Mucosa of descending colon (tissue), 3 donors: ENCODE measurements at regions not wholly inside any gene's neighbourhood (a gene's known extent, or its start where the extent isn't known, plus 50 kb on each side); places are given as distances from the start of the nearest gene placed in this dataset.
"Not testable (repeated sequence)": the region's sequence is repeated elsewhere in the genome, so short reads cannot be mapped to it uniquely, and the experiment has no call there.

Experiments
- ATAC-seq: fragments of 200-7000 bp; cut with Tn5 transposase; one replicate; pipeline ENCODE4 v1.9.1; 2020; ENCODE audit warnings: mild to moderate bottlenecking, moderate library complexity
- DNase-seq, 3 donors: peaks; one replicate each; pipeline ENCODE4 v3.0.0-alpha.2; 2020
- H3K36me3 ChIP-seq: fragments of 200-600 bp; one replicate; pipeline ENCODE4 v1.8.0; 2021; ENCODE audit warnings: low read depth, mild to moderate bottlenecking
- H3K4me1 ChIP-seq: fragments of 200-600 bp; one replicate; pipeline ENCODE4 v1.8.0; 2021; ENCODE audit warnings: low read depth, mild to moderate bottlenecking
- H3K4me3 ChIP-seq: fragments of 200-600 bp; one replicate; pipeline ENCODE4 v1.8.0; 2021; ENCODE audit warnings: mild to moderate bottlenecking
- H3K9me3 ChIP-seq: fragments of 200-600 bp; one replicate; pipeline ENCODE4 v1.8.0; 2021; ENCODE audit warnings: mild to moderate bottlenecking
- intact Hi-C, 2 donors: fragments of 100-400 bp; cut with DNase I in 1 of 2; cut with micrococcal nuclease in 1 of 2; formaldehyde crosslinking; loops; one replicate each; pipeline versions ENCODE4 v1.11.0 to v1.11.1; 2022; cut with DNase I, micrococcal nuclease
- TF ChIP-seq, protein P1 (sequence below): fragments of 200-600 bp; IDR thresholded peaks from one replicate; pipeline ENCODE4 v1.8.0; 2022; ENCODE audit warnings: antibody characterized with exemption, mild to moderate bottlenecking
- donor health status: DM: no; HTN: no; CAD: no; lungs with moderate emphysema.
- donor health status: DM: no; HTN: no; CAD: no.
- donor health status: DM: no; HTN: yes; CAD: no.

DNA sequence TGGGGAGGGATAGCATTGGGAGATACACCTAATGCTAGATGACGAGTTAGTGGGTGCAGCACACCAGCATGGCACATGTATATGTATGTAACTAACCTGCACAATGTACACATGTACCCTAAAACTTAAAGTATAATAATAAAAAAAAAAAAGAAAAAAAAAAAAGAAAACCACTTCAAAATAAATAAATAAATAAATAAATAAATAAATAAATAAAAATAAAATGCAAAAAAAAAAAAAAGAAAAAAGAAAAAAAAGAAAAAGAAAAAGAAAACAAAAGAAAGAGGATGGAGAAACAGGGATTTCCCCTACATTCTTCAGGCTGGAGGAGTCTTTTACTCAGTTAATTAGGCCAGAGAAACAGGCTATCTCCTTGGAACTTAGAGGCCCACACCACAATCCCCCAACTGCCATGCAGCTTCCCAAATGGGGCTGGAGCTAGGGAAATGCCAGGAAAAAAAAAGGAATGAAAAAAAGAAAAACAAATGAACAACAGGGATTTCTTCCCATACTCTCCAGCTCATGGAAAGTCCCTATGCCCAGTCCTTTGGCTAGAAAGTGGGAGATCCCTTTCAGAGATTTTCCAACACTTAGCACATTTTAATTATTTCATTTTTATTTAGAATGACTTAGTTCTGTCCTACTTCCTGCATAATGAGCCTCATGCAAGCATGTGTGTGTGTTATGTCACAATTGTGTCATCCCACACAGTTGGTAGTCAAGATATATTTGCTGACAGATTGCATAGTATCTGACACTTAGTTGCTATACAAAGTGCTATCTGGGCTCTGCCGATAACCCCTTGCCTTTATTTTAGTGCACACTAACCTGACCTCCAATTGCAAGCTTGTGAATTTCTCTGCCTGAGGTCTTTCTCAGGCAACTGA lies 486.4 kb downstream of the PLPP3 start:
- intact Hi-C loops, result no loop called here
- no peaks in the 10 kb centered on the region for H3K9me3 ChIP-seq
- ATAC-seq (no peak), DNase-seq (no peak)
- H3K36me3 ChIP-seq, result no peaks in the 10 kb centered on the region
- no peaks in the 10 kb centered on the region for H3K4me1 ChIP-seq
- no peak overlapping the region for H3K4me3 ChIP-seq
- TF ChIP-seq, protein P1, sequence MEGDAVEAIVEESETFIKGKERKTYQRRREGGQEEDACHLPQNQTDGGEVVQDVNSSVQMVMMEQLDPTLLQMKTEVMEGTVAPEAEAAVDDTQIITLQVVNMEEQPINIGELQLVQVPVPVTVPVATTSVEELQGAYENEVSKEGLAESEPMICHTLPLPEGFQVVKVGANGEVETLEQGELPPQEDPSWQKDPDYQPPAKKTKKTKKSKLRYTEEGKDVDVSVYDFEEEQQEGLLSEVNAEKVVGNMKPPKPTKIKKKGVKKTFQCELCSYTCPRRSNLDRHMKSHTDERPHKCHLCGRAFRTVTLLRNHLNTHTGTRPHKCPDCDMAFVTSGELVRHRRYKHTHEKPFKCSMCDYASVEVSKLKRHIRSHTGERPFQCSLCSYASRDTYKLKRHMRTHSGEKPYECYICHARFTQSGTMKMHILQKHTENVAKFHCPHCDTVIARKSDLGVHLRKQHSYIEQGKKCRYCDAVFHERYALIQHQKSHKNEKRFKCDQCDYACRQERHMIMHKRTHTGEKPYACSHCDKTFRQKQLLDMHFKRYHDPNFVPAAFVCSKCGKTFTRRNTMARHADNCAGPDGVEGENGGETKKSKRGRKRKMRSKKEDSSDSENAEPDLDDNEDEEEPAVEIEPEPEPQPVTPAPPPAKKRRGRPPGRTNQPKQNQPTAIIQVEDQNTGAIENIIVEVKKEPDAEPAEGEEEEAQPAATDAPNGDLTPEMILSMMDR, result no peak

DNA sequence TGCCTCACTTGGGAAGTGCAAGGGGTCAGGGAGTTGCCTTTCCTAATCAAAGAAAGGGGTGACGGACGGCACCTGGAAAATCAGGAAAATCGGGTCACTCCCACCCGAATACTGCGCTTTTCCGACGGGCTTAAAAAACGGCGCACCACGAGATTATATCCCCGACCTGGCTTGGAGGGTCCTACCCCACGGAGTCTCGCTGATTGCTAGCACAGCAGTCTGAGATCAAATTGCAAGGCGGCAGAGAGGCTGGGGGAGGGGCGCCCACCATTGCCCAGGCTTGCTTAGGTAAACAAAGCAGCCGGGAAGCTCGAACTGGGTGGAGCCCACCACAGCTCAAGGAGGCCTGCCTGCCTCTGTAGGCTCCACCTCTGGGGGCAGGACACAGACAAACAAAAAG lies 489.5 kb downstream of the PLPP3 start:
- H3K4me1 ChIP-seq, H3K4me3 ChIP-seq, H3K36me3 ChIP-seq, H3K9me3 ChIP-seq, ATAC-seq, DNase-seq, intact Hi-C loops: not testable (repeated sequence)

DNA sequence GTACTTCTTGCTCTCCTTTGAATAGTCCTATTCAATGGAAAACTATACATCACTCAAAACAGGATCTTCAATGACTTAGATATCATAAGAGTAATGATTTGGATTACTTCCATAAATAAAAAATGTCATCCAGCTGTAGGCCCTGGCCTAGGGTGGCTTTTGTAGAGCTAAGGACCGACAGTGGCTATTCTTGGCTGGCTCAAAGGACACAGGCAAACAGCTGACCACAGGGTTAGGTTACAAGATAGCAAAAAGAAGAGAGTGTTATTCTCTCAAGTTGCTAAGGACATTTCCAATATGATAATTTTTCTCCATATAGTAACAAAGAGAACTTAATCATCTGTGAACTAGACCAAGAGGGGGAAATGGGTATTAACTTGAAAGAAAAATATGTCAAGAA lies 495.1 kb downstream of the PLPP3 start:
- TF ChIP-seq, protein P1, result no peak

DNA sequence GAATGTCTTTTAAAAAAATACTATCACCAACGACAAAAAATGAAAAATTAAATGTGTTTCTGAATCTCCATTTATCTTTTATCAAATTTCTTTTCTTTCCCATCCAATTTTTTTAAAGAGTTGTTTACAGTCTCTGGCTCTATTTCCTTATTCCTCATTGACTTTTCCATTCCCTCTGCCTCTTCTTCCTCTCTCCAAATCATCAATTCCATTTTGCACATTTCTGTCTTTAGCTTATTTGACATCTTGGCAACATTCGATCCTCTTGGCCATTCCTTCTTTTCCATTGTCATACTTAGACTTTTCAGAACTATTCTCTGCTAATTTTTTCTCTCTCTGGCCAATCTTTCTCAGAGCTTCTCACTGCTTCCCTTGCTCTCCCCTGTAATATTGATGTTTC lies 497.6 kb downstream of the PLPP3 start:
- ATAC-seq, result no peak
- Histone ChIP-seq H3K4me1 (no peaks in the 10 kb centered on the region), H3K36me3 (no peaks in the 10 kb centered on the region), H3K4me3 (no peak overlapping the region), H3K9me3 (no peaks in the 10 kb centered on the region)
- intact Hi-C loops, result no loop called here
- no peak for DNase-seq
- TF ChIP-seq, protein P1, result no peak

More for the DNA sequence above, 495.1 kb downstream of the PLPP3 start:
- DNase-seq, result no peak
- H3K9me3 ChIP-seq, result no peaks in the 10 kb centered on the region
- no peak for ATAC-seq
- intact Hi-C loops, result no loop called here
- no peak overlapping the region for H3K4me3 ChIP-seq
- H3K4me1 ChIP-seq, result no peaks in the 10 kb centered on the region
- no peaks in the 10 kb centered on the region for H3K36me3 ChIP-seq

DNA sequence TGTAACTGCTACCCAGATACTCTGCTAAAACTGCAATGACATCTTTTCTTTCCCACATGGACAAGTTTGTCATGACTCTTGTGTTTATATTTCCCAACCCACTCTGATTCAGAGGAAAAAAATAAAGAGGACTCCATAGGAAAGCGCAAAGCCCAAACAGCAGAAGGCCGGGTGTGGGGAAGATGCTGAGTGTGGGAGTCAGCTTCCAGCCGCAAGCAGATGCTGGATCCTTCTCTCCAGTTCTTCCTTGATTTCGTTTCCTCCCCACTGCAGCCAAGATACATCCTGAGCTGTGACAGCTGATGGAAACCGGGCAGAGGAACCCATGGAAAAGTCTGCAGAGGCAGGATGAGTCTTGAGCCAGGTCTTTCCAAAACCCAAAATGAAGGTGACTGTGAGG lies 498.2 kb downstream of the PLPP3 start:
- ATAC-seq (peak; percentile 31), DNase-seq (peak in 1 of 3 donors; percentile 16)
- intact Hi-C loops, result no loop called here

DNA sequence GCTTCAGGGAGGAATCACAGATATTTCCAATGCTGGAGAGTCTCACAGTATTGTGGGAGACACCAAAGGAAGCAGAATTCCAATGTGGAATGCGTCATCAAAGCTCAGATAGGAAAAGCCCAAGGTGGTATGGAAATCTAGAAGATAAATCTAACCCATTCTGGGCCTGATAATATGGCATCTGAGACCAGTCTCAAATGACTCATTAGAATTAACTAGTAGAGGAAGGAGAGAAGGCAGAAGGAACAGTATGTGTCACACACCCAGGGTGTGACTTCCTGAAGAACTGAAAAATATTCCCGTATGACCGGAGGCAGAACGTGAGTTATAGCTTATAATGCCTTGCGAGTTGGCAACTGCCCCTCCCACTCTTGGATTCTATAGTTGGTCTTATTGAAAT lies 499.2 kb downstream of the PLPP3 start:
- no peak for ATAC-seq
- intact Hi-C loops, result no loop called here
- Histone ChIP-seq H3K9me3 (no peaks in the 10 kb centered on the region), H3K4me1 (no peaks in the 10 kb centered on the region), H3K36me3 (no peaks in the 10 kb centered on the region), H3K4me3 (no peak overlapping the region)
- no peak for DNase-seq
- TF ChIP-seq, protein P1, result no peak

More for the DNA sequence above, 498.2 kb downstream of the PLPP3 start:
- Histone ChIP-seq H3K9me3 (no peaks in the 10 kb centered on the region), H3K4me1 (no peaks in the 10 kb centered on the region), H3K36me3 (no peaks in the 10 kb centered on the region), H3K4me3 (no peak overlapping the region)
- TF ChIP-seq, protein P1, result no peak
